ENCODE measurements at regions not wholly inside any gene's neighbourhood (a gene's known extent, or its start where the extent isn't known, plus 50 kb on each side); places are given as distances from the start of the nearest gene placed in this dataset.
A peak's percentile ranks its signal among the peaks of the same experiment; 100 is the strongest.

- TF ChIP-seq CTCF (IDR thresholded peaks at IDR 0.05; ENCODE audit: borderline replicate concordance, extremely low read depth, low read length, poor library complexity, severe bottlenecking) = peak; percentile 16
- no peak for TF ChIP-seq EZH2 (IDR thresholded peaks at IDR 0.05; ENCODE audit: borderline replicate concordance, low read depth, low read length, severe bottlenecking)
Measured at GRCh38 chr2:65638443-65638842, 206.0 kb upstream of the SPRED2 start.
